HG03108 (cell line): ENCODE measurements at regions not wholly inside any gene's neighbourhood (a gene's known extent, or its start where the extent isn't known, plus 50 kb on each side); places are given as distances from the start of the nearest gene placed in this dataset.
"Not testable (repeated sequence)": the region's sequence is repeated elsewhere in the genome, so short reads cannot be mapped to it uniquely, and the experiment has no call there.

ENCODE experiments used
- ATAC-seq: cut with Tn5 transposase; IDR thresholded peaks from one replicate; pipeline ENCODE4 v1.9.1; 2021; ENCODE audit warnings: moderate library complexity; ENCODE audit not compliant: unreplicated experiment

DNA sequence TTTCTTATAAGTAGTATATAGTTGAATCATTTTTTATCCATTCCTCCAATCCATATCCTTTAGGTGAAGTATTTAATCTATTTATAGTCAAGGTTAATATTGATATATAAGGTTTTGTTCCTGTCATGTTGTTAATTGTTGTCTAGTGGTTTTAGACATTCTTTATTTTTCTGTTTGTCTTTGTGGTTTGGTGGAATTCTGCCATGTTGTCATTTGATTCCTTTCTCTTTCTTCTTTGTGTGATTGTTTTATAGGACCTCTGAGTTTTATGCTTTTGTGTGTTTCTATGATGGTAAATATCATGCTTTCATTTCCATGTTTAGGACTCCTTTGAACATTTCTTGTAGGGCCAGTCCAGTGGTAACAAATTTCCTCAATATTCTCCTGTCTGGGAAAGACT lies 450.3 kb upstream of the BTBD3 start:
- no peak for ATAC-seq

DNA sequence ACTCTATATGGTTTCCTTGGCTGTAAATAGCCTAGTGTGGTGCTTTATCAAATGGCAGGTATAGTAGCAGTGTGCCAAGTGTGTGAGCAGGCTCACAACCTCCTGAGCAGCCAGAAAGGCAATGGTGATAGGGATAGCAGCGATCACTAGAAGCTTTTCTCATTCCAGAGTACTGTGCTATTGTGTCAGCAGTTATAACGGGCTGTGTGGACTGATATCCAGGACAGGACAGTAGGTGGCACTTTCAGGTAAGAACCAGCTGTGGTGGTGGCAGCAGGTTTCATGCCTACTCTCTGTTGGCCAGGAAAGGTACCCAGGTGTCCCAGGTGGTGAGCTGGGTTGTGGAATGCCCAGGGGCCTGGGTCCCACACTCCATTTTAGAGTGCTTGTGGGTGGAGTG lies 448.8 kb upstream of the BTBD3 start:
- ATAC-seq: no peak

DNA sequence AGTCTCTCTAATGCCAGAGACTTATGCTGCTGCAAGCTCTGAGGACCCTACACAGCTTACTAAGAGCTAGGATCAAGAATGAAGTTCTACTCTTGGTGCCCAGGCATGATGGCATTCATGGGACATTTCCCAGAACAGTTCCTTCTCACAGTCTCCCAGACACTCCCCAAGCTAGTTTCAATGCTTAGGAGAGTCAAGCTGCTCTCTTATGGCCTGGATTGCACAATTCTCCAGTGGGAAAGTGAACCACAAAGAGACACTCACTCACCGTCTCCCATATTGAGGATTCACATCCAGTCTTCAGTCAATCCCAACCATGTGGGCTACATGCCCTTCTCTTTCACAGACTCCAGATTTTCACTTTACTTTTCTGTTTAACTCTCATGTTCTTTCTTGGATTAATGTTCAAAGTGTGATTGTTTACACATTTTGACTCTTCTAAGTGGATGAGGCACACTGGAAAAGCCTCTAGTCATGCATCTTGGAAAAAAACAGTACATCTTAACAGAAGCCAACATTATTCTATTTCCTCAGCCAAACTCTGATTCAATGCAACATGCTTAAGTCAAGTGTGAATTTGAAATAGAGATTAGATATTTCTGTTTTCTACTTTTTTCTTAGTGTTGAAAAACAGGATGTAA lies 447.8 kb upstream of the BTBD3 start:
- ATAC-seq: no peak

DNA sequence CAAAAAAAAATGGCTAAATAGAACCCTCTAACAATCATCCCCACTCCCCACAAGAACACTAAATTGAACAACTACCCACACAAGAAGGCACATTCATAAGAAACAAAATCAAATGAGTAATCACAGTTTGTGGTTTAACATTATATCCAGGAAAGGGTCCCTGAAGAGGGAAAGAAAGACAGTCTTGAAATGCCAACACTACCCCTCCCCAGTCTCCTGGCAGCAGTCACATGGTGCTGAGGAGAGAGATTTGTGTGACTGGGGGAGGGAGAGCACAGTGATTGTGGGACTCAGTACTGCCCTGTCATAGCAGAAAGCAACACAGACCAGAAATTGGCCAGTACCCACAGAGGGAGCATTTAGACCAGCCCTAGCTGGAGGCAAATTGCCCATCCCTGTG lies 443.7 kb upstream of the BTBD3 start:
- ATAC-seq: no peak

DNA sequence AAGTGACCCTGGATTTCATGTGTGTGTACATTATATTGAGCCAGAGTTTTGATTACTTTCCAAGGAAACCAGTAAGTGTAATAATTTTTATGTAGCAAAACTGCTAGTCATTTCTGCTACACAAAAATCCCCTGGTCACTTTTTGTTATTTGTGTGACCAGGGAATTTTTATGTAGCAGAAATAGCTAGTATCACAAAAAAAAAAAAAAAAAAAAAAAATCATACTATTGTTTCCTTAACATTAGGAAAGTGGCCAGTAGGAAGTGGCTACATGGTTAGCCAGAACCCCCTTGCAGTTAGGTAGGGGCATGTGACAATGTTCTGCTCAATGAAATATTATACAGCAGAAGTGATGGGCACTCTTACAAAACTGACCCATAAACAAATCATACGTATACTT lies 434.0 kb upstream of the BTBD3 start:
- no peak for ATAC-seq

DNA sequence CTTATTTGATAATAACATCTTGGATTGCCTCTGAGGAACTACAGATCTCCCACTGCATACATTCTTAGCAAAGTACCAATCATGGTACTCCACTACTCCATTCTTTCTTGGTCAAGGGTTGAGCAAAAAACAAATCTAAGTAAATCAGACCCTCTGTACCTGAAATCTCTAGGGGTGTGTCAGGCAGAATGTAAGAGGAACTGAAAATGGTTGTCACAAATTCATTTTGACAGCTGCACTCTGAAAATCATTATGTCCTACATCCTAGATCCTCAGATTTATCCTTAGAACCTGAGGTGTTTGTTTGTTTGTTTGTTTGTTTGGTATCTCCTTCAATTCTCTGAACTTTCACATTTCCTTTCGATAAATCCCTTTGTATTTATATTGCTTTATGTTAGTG lies 433.2 kb upstream of the BTBD3 start:
- ATAC-seq: no peak

DNA sequence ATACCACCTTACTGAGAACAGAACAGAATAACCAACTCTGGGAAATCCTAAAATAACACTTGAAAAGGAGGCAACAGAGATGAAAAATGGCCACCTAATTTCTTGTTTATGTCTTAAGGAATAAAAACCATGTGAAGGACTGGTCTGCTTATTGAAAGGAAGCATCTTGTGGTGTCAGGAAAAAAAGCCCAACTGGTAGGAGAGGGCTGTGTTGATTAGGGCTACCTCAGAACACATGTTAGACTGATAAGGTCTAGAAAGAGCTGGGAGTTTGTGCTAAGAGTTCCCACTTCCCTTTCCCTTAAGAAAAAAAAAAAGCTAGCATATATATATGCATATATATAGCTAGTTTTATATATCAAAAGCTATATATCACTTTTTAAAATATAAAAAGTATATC lies 425.3 kb upstream of the BTBD3 start:
- no peak for ATAC-seq

DNA sequence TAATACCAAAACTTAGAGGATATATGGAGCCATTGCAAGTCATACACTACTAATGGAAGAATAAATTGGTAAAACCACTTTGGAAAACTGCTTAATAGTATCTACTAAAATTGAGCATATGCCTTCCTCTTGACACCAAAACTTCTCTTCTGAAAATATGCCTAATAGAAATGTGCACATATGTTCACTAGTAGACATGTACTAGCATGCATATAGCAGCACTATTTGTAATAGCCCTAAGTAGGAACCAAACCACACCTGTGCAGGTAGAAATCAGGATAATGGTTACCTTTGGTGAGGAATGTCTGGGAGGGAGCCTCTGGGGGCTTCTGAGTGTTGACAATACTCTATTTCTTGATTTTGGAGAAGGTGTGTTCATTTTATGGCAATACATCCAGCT lies 424.8 kb upstream of the BTBD3 start:
- ATAC-seq: no peak

DNA sequence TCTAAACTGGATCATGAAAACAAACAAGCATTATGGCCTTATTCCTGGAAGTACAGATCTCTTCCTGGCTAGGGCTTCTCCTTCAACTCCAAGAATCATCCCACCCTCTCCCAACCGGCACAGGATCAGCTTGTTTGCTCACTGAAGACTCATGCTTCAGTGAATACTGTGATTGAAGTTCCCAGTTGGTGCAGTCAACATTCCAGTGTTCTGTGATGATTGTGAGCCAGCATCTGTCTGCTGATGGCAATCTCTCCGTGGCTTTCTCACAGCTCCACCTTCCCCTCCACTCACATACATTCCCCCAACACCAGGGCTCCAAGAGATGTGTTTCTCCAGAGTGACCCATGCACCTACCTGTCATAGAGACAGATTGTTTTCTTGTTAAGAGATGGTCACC lies 421.3 kb upstream of the BTBD3 start:
- ATAC-seq: no peak

DNA sequence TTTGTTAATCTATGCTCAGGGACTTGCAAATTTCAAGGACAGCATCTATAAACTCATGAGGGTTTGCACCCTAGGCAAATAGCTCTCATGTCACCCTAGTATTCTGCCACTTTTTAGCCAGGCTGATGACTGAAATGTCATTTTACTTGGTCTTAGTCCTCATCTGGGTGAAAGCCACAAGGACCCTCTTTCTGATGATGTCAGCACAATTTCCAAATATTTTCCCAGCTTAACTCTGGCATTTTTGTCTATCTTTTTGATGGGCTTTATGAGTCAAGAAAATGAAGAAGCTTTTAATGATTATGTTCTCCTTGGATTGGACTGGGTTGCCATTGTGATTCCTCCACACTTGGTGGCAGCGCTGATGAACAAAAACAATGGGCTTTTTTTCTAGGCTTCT lies 420.1 kb upstream of the BTBD3 start:
- no peak for ATAC-seq

DNA sequence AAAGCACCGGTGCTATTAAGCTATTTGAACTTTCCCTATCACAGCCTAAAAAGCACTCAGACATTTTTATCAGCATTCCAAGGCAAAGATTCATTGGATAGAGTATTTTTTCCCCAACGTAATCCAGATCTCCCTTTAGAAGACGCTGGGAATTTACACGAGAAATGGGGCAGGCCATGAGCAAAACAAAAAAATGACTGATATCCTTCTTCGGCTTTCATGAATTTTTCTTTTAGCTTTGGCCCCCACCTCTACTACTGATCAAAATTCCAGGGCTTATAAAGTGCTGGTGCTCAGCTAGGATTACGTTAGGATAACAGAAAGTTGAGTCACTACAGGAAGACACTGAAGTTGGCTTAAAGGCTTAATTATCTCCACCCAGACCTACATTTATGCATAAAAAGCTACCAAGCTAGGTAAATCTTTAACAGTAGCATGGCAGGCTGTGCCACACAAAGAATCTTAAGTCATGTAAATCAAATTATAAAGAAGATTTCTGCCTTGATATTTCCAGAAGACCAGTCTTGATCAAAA lies 418.5 kb upstream of the BTBD3 start:
- ATAC-seq: no peak

DNA sequence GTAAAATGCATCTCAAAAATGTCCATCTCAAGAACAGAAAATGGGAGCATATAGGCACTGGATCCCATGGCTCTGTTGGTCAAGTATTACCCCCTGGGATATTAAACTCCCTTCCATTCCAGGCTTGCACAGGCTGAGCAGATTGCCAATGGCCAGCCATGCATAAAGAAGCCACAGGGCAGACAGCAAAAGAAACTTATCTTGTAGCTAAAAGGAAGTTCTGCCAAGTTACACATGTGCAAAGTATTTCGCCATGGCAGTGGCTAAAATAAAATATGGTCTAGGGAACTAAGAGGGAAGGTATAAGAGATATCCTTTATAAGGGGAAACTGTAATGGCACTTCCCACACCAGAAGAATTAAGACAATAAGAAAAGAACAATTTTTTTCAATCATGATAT lies 415.6 kb upstream of the BTBD3 start:
- no peak for ATAC-seq

DNA sequence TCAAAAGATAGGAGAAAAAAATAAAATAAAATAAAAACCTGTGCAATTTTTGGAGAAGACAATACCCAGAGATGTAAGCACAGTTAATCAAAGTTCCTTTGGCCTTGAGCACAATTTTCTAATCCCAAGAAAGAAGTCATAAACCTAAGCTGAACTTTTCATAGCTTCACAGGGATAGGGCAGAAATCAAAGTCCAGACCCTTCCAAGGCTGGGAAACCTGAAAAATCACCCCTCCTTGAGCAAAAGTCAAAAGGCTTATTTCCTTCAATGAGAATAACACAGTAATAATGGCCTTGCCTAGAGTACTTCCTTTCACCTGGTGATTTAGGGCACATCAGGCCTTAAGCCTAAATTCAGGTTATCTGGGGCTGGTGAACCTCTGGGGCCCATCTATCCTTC lies 415.0 kb upstream of the BTBD3 start:
- ATAC-seq: no peak

DNA sequence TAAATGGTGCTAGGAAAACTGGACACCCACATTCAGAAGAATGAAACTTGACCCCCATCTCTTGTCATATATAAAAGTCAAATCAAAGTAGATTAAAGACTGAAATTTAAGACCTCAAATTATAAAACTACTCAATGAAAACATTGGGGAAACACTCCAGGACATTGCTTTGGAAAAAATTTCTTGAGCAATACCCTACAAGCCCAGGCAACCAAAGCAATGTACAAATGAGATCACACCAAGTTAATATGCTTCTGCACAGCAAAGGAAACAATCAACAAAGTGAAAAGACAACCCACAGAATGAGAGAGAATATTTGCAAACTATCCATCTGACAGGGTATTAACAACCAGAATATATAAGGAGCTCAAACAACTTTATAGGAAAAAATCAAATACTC lies 407.9 kb upstream of the BTBD3 start:
- ATAC-seq: no peak

DNA sequence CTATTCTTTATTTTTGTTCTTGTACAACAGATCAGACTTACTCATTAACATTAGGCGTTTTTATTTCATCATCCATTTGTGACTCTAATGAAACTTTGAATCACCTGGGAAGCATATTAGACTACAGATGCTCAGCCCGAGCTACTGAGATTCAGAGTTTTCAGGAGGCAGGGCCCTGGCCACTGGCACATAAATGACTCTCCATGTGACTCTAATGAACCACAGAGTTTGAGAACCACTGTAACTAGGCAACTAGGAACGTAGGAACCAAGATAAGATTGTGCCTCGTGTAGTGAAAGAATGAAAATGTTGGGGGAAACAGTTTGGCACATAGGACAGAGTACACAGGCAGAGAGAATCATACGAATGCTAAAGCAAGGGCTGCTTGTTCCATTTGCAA lies 405.9 kb upstream of the BTBD3 start:
- ATAC-seq: no peak

DNA sequence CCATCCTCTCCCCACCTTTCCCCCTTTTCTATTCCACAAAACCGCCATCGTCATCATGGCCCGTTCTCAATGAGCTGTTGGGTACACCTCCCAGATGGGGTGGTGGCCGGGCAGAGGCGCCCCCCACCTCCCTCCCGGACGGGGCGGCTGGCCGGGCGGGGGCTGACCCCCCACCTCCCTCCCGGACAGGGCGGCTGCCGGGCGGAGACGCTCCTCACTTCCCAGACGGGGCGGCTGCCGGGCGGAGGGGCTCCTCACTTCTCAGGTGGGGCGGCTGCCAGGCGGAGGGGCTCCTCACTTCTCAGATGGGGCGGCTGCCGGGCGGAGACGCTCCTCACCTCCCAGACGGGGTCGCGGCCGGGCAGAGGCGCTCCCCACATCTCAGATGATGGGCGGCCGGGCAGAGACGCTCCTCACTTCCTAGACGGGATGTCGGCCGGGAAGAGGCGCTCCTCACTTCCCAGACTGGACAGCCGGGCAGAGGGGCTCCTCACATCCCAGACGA lies 404.4 kb upstream of the BTBD3 start:
- ATAC-seq: not testable (repeated sequence)

DNA sequence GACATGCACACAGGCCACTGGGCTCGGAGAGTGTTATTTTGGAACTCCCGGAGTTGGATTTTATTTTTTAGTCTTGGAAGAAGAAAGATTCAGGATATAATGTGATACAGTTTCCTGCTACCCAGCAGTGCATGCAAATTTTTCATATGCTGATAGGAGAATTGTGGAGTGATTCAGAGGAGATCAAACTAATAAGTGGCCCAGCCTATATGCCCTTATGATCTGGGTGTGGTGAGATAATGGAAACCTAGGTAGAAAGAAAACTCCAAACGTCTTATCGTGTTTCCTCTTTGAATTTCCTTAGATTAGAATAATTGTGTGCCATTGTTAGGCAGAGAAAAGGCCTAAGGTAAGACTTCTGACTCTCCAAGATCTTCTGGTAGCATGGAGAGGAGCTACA lies 401.2 kb upstream of the BTBD3 start:
- ATAC-seq: no peak

DNA sequence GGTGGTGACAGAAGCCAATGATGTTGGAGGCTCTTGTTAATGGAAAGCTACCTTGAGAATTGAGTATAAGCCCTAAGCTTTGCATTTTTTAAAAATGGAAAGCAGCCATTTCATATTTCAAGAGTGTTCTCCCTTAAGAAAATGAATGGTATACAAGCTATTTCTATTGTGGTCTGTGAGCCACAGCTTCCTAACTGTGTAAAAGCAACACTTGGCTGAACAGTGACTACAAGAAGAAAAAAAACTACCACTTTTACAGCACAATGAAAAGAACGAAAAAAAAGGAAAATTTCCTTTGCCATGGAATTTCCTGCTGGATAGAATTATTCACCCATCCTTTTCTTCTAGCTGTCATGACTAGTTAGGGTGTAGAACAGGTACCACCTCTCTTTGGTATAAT lies 397.1 kb upstream of the BTBD3 start:
- no peak for ATAC-seq

DNA sequence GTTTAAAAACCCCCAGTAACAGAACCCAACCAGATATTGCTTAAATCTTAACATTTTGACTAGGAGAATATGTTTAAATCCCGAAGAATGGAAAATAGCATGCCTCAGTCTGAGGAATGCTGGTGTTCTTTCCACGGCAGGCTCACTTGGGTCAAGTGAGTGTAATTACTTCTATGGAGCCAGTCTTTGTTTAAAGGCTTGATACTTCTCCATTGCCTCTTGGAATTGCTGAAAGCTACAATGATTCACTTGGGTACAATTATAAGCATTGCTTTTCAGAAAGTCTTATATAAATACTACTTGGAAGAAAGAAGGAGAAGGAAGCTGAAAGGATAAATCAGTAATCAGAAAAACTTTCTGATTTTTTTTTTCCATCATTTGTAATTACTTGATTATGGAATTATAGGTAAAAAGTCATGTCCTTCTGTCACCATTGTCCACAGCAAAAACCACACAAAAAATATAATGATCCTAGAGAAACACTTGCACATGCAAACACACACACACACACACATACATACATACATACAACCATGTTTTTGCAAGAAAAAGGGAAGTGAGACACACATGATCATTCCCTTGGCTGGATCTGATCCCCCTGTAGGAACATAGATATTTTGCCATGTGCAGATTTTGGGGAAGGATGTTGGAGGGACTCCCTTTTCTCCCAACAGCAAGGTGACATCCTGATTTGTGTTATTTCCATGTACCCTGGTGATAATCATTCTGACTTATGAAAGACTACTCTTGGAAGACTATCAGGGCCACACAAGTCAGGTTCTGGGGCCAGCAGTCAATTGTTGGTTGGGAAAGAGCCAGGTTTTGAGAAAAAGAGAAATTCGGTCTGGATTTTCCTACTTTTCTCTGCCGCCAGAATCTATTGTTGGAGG lies 396.0 kb upstream of the BTBD3 start:
- ATAC-seq: no peak

DNA sequence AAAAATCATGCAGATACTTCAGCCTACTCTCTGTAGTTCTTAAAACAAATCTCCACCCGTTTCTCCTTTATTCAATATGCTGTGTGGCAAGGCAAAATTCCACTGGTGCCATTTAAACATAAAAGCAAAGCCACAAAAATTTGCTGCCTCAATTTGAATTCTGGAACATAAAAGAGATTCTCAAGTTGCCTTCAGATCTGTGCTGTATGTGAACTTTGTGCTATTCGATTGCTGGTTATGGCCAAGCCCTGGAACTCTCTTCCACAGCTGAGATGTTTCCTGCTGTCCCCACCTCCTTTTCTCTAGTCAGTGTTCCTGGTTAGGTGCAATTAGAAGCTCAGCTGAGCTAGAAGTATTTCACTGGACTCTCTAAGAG lies 395.3 kb upstream of the BTBD3 start:
- no peak for ATAC-seq

DNA sequence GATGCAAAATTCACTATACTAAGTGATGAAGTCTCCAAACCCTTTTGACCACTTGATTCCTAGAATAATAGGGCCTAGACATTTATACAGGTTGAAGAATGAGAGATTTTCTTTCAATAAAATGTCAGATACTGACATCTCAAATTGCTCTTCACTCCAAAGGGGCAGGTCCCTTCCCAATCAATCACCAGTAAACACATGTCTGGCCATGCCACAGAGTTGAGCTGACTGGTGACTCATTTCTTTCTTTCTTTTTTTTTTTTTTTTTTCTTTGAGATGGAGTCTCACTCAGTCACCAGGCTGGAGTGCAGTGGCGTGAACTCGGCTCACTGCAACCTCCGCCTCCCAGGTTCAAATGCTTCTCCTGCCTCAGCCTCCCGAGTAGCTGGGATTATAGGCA lies 388.6 kb upstream of the BTBD3 start:
- no peak for ATAC-seq

DNA sequence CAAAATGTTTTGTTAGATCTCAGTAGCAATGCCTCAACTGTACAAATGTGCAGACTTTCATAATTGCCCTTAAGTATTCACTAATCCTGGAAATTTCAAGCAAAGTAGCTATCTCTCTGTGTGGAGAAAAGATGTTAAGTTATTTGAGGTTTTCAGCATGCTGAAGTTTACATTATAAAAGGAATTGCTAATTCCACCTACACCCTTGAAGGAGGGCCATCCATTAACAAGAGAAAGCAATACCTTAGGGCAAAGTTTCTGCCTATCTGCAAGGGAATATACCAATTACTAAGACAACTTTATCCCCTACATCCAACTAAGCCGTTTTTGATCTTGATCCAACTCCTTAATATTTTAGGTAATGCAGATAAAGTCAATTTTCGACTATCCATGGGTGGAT lies 380.7 kb upstream of the BTBD3 start:
- no peak for ATAC-seq
